ENCODE measurements at regions not wholly inside any gene's neighbourhood (a gene's known extent, or its start where the extent isn't known, plus 50 kb on each side); places are given as distances from the start of the nearest gene placed in this dataset.

GRCh38 chr3:73203633-73204032, 142.2 kb downstream of the EBLN2 start:
- Mint-ChIP-seq H3K4me1 (peaks cover 19 to 20% of the 10 kb centered on the region in 2 experiments), H3K9me3 (no peaks in the 10 kb centered on the region), H3K27me3 (ENCODE audit: low read depth) (no peaks in the 10 kb centered on the region), H3K27ac (no peak overlapping the region), H3K4me3 (no peak overlapping the region), H3K36me3 (ENCODE audit: insufficient read depth in 1 of 3, low read depth in 3 of 3) (no peaks in the 10 kb centered on the region)
- Histone ChIP-seq H3T11ph (ENCODE audit: low read length) (no peak overlapping the region), H2BK12ac (ENCODE audit: insufficient read length, low read depth, low read length) (no peak overlapping the region), H3K4ac (ENCODE audit: low read depth, low read length) (no peak overlapping the region), H2BK20ac (ENCODE audit: low read depth, low read length, poor library complexity, severe bottlenecking) (no peak overlapping the region), H3K27me3 (ENCODE audit: insufficient read depth, low read length) (no peaks in the 10 kb centered on the region), H4K8ac (replicated peaks; ENCODE audit: insufficient read length, low read depth, low read length) (no peak overlapping the region), H2BK15ac (ENCODE audit: low read depth, low read length) (no peak overlapping the region), H4K91ac (ENCODE audit: insufficient read length, low read depth, low read length) (no peak overlapping the region), H3K79me2 (ENCODE audit: insufficient read depth, low read length) (no peaks in the 10 kb centered on the region), H2BK120ac (ENCODE audit: low read depth, low read length, poor library complexity, severe bottlenecking) (no peak overlapping the region), H3K9ac (ENCODE audit: extremely low read depth, insufficient read length, low read length) (no peak overlapping the region), H3K79me1 (ENCODE audit: insufficient read depth, low read depth, low read length, poor library complexity, severe bottlenecking) (no peaks in the 10 kb centered on the region), H3K14ac (ENCODE audit: insufficient read depth, low read length) (no peak overlapping the region), H2AFZ (ENCODE audit: low read length) (no peak overlapping the region), H3K23ac (ENCODE audit: insufficient read length, low read depth, low read length) (no peak overlapping the region), H2AK5ac (ENCODE audit: insufficient read length, low read length) (no peak overlapping the region), H3K56ac (ENCODE audit: insufficient read length, low read depth, low read length) (no peak overlapping the region), H3K9me3 (ENCODE audit: control insufficient read depth, low read depth, low read length) (no peaks in the 10 kb centered on the region), H3K23me2 (ENCODE audit: insufficient read length, low read depth, low read length, poor library complexity, severe bottlenecking) (peaks cover 6% of the 10 kb centered on the region), H3K18ac (ENCODE audit: insufficient read length, low read depth, low read length) (no peak overlapping the region), H3K4me2 (ENCODE audit: insufficient read depth, insufficient read length, low read length) (no peak overlapping the region), H3K27ac (ENCODE audit: insufficient read length, low read depth, low read length) (no peak overlapping the region), H2BK5ac (ENCODE audit: insufficient read length, low read length) (no peak overlapping the region), H3K4me1 (ENCODE audit: insufficient read depth, low read length) (no peaks in the 10 kb centered on the region), H4K5ac (ENCODE audit: insufficient read length, low read depth, low read length) (no peak overlapping the region), H4K20me1 (ENCODE audit: control insufficient read depth, insufficient read depth, insufficient read length) (no peaks in the 10 kb centered on the region)
- no CpG with 5 or more reads among the region's 3 CpGs for WGBS (ENCODE audit: extremely low coverage, insufficient read length, low lambda C conversion rate)
- no peak for TF ChIP-seq CTCF (conservative IDR thresholded peaks at IDR 0.05)
- no peak for DNase-seq
